K562 (cell line): ENCODE measurements at regions not wholly inside any gene's neighbourhood (a gene's known extent, or its start where the extent isn't known, plus 50 kb on each side); places are given as distances from the start of the nearest gene placed in this dataset.
A peak's percentile ranks its signal among the peaks of the same experiment; 100 is the strongest.

Experiments
- ATAC-seq: fragments of 200-7000 bp; cut with Tn5 transposase; 3 replicates; pipeline ENCODE4 v1.9.1; 2020; ENCODE audit warnings: moderate library complexity
- BruUV-seq: library from RNA; stranded (reverse); fragments of 400-500 nt; replicated peaks from 2 replicates; lab custom pipeline; 2021; lab: Mats Ljungman, UMichigan
- CTCF ChIA-PET: fragments of 300-600 bp; formaldehyde crosslinking; extraction: SDS; loops from one replicate; lab custom pipeline; 2021; ENCODE audit warnings: low intra/inter-chr PET ratio; lab: Yijun Ruan, JAX
- POLR2A ChIA-PET: fragments of 300-600, 350-650 bp; sonication (Branson Sonifier 250); formaldehyde crosslinking; extraction: SDS; loops from one replicate; lab custom pipeline; 2021; ENCODE audit warnings: antibody characterized with exemption, inconsistent platforms; lab: Yijun Ruan, JAX
- DNase-seq, 4 experiments: peaks; one replicate each; pipeline versions ENCODE4 v3.0.0 to v3.0.0-alpha.2; 2011 to 2018; ENCODE audit warnings: low spot score in 3 of 4, mixed read lengths in 3 of 4; ENCODE audit errors: extremely low read depth in 1 of 4
- FAIRE-seq: peaks from 2 replicates; lab custom pipeline; 2011; peaks lifted over from hg19 to GRCh38; lab: Jason Lieb, UNC
- H2AFZ ChIP-seq: 2 replicates; pipeline ENCODE4 v1.6.0; 2011; ENCODE audit warnings: low read depth, low read length, control low read depth, inconsistent platforms
- H3K27ac ChIP-seq: fragments of 200-600 bp; 3 replicates; pipeline ENCODE4 v1.8.0; 2011; ENCODE audit warnings: low read depth, mild to moderate bottlenecking, control low read depth, inconsistent platforms, low read length, moderate library complexity, mixed read lengths; ENCODE audit errors: extremely low read depth
- H3K27me3 ChIP-seq, 2 experiments: fragments of 300-600 bp in 1 of 2; 2 replicates in 1 of 2; 3 replicates in 1 of 2; pipeline versions ENCODE4 v1.6.0 to v1.8.0; 2011; ENCODE audit warnings: inconsistent platforms in 2 of 2, low read length in 2 of 2, mild to moderate bottlenecking in 1 of 2, mixed read lengths in 1 of 2, moderate library complexity in 1 of 2; ENCODE audit not compliant: control insufficient read depth in 2 of 2, insufficient read depth in 2 of 2
- H3K36me3 ChIP-seq: fragments of 300-600 bp; 3 replicates; pipeline ENCODE4 v1.8.0; 2011; ENCODE audit warnings: mild to moderate bottlenecking, low read length, inconsistent platforms; ENCODE audit not compliant: control insufficient read depth, insufficient read depth
- H3K4me1 ChIP-seq, 2 experiments: fragments of 200-600 bp in 1 of 2; replicated peaks in 1 of 2; 2 replicates in 1 of 2; 3 replicates in 1 of 2; pipeline versions ENCODE4 v1.5.1 to v1.8.0; 2011; ENCODE audit warnings: inconsistent platforms in 2 of 2, low read length in 2 of 2, mild to moderate bottlenecking in 1 of 2, mixed read lengths in 1 of 2, moderate library complexity in 1 of 2; ENCODE audit not compliant: control insufficient read depth in 2 of 2, insufficient read depth in 2 of 2
- H3K4me2 ChIP-seq: 2 replicates; pipeline ENCODE4 v1.6.1; 2011; ENCODE audit warnings: low read length, control low read depth, inconsistent platforms, mixed read lengths; ENCODE audit not compliant: insufficient read depth
- H3K4me3 ChIP-seq: fragments of 200-600 bp; sonication (generic), shearing (Covaris generic); 2 replicates; pipeline ENCODE4 v1.5.1; 2016; ENCODE audit warnings: control low read depth, inconsistent platforms
- H3K79me2 ChIP-seq: fragments of 200-600 bp; 3 replicates; pipeline ENCODE4 v1.8.0; 2011; ENCODE audit warnings: low read length, inconsistent platforms; ENCODE audit not compliant: control insufficient read depth, insufficient read depth
- H3K9ac ChIP-seq, 2 experiments: 2 replicates each; pipeline versions ENCODE4 v1.6.0 to v1.6.1; 2011; ENCODE audit warnings: low read depth in 2 of 2, low read length in 2 of 2, control low read depth in 1 of 2, inconsistent platforms in 1 of 2, mild to moderate bottlenecking in 1 of 2, mixed read lengths in 1 of 2; ENCODE audit not compliant: insufficient read depth in 1 of 2
- H3K9me1 ChIP-seq: one replicate; pipeline ENCODE4 v1.6.0; 2011; ENCODE audit warnings: inconsistent platforms, mild to moderate bottlenecking, low read length, moderate library complexity; ENCODE audit not compliant: control insufficient read depth, insufficient read depth
- H3K9me3 ChIP-seq: replicated peaks from 2 replicates; pipeline ENCODE4 v1.5.1; 2011; ENCODE audit warnings: low read depth, low read length, inconsistent platforms; ENCODE audit not compliant: control insufficient read depth, insufficient read depth
- H4K20me1 ChIP-seq: replicated peaks from 2 replicates; pipeline ENCODE4 v1.6.1; 2011; ENCODE audit warnings: low read length, inconsistent platforms, mixed read lengths; ENCODE audit not compliant: control insufficient read depth, insufficient read depth
- ATF3 ChIP-seq, 2 experiments: fragments of 450-650 bp in 1 of 2; sonication (generic) in 1 of 2; formaldehyde crosslinking in 1 of 2; IDR thresholded peaks in 1 of 2; conservative IDR thresholded peaks in 1 of 2; 2 replicates each; pipeline versions ENCODE4 v1.6.1 to v1.8.1; 2016 to 2023; ENCODE audit warnings: mild to moderate bottlenecking in 2 of 2, moderate library complexity in 2 of 2, inconsistent platforms in 1 of 2, missing genetic modification reagents in 1 of 2
- CBFA2T2 ChIP-seq: fragments of 450-650 bp; conservative IDR thresholded peaks from 2 replicates; pipeline ENCODE4 v1.6.1; 2017; ENCODE audit warnings: mild to moderate bottlenecking
- EP300 ChIP-seq: IDR thresholded peaks from 2 replicates; pipeline ENCODE4 v1.6.1; 2012; ENCODE audit warnings: low read length, improper control_type of control experiment
- FOS ChIP-seq: IDR thresholded peaks from 3 replicates; pipeline ENCODE4 v1.6.1; 2011; ENCODE audit not compliant: insufficient read length; ENCODE audit errors: extremely low read depth
- HINFP ChIP-seq: fragments of 450-650 bp; conservative IDR thresholded peaks from 2 replicates; pipeline ENCODE4 v1.6.1; 2016; ENCODE audit warnings: missing genetic modification characterization, low read depth, mild to moderate bottlenecking, control low read depth, missing compliant biosample characterization
- NFYB ChIP-seq: IDR thresholded peaks from 2 replicates; pipeline ENCODE4 v1.6.1; 2011; ENCODE audit warnings: mild to moderate bottlenecking, moderate library complexity; ENCODE audit not compliant: insufficient read length; ENCODE audit errors: extremely low read depth
- RAD51 ChIP-seq: fragments of 450-650 bp; IDR thresholded peaks from 2 replicates; pipeline ENCODE4 v1.7.1; 2016; ENCODE audit warnings: low read depth, mild to moderate bottlenecking, borderline replicate concordance
- RBM25 ChIP-seq: fragments of 200-400 bp; formaldehyde crosslinking; IDR thresholded peaks from 2 replicates; pipeline ENCODE4 v1.6.1; 2018; ENCODE audit warnings: low read length, low read depth, moderate library complexity; ENCODE audit not compliant: severe bottlenecking
- SMAD1 ChIP-seq: fragments of 150-350 bp; IDR thresholded peaks from 2 replicates; pipeline ENCODE4 v1.6.1; 2014; ENCODE audit warnings: low read length, low read depth; ENCODE audit not compliant: partially characterized antibody
- TEAD1 ChIP-seq, 2 experiments: fragments of 450-650 bp in 1 of 2; sonication (generic) in 1 of 2; formaldehyde crosslinking; IDR thresholded peaks; 2 replicates each; pipeline versions ENCODE4 v1.4.0 to v1.8.0; 2020 to 2022; ENCODE audit warnings: mild to moderate bottlenecking in 2 of 2, missing genetic modification reagents in 1 of 2
- TFE3 ChIP-seq: fragments of 450-650 bp; formaldehyde crosslinking; IDR thresholded peaks from 2 replicates; pipeline ENCODE4 v1.4.0; 2020; ENCODE audit warnings: mild to moderate bottlenecking, mixed read lengths
- TOE1 ChIP-seq, 2 experiments: fragments of 450-650 bp in 1 of 2; sonication (generic) in 1 of 2; formaldehyde crosslinking in 1 of 2; IDR thresholded peaks; 2 replicates each; pipeline versions ENCODE4 v1.7.1 to v1.8.0; 2016 to 2022; ENCODE audit warnings: borderline replicate concordance in 2 of 2, mild to moderate bottlenecking in 2 of 2, antibody characterized with exemption in 1 of 2, inconsistent platforms in 1 of 2, low read depth in 1 of 2, missing genetic modification reagents in 1 of 2, moderate library complexity in 1 of 2
- USF2 ChIP-seq: sonication (generic); formaldehyde crosslinking; IDR thresholded peaks from 2 replicates; pipeline ENCODE4 v1.5.0; 2020; ENCODE audit warnings: missing genetic modification reagents
- ZFPM2 ChIP-seq: fragments of 250-450 bp; sonication (Bioruptor Pico); IDR thresholded peaks from 2 replicates; pipeline ENCODE4 v1.5.1; 2022; ENCODE audit warnings: mild to moderate bottlenecking
- ZNF57 ChIP-seq: fragments of 450-650 bp; formaldehyde crosslinking; IDR thresholded peaks from 2 replicates; pipeline ENCODE4 v1.4.0; 2020; ENCODE audit warnings: mild to moderate bottlenecking, moderate library complexity
- WGBS: fragments of 100-300 bp; shearing (Covaris generic); methylation state at CpG from one replicate; pipeline ENCODE4 v1.1.6; 2016; ENCODE audit warnings: low coverage, mixed read lengths; ENCODE audit not compliant: insufficient coverage; ENCODE audit errors: missing lambda C conversion rate; 5-methylcytosine and 5-hydroxymethylcytosine counted together
- in situ Hi-C: fragments of 300-500 bp; cut with MboI; formaldehyde crosslinking; loops from 4 replicates; pipeline ENCODE4 v1.15.0; 2018; ENCODE audit warnings: inconsistent platforms, mixed read lengths
- intact Hi-C: fragments of 100-400 bp; cut with micrococcal nuclease; formaldehyde crosslinking; loops from 2 replicates; pipeline ENCODE4 v1.14.2; 2022

DNA sequence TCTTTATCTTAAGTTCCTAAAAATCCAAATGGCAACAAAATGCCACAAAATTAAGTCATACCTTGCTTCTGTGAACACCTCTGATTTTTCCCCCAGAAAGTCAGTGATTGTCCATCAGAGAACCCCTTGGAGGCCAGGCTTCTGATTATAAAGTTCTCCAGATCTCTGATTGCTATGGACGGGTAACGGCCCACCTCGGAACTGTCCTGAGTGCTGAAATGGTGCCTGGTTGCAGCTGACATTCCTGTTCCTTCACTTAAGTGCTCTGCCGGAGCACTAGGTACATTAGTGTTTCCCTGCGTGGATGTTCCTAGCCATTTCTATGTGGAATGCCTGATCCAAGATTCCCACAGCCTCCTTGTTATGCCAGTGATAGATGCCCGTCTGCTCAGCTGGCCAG, 85.0 kb downstream of the CHST1 start (continued):
- no peak for TF ChIP-seq SMAD1
- no peak for TF ChIP-seq EP300

- no peaks in the 10 kb centered on the region for H3K4me1 ChIP-seq
- H3K4me2 ChIP-seq, result no peak overlapping the region
- no peak overlapping the region for H2AFZ ChIP-seq
- no peak overlapping the region for H3K27ac ChIP-seq
- H3K9ac ChIP-seq, result no peak overlapping the region
- H3K79me2 ChIP-seq, result no peaks in the 10 kb centered on the region
- ChIA-PET CTCF (no interaction called here), POLR2A (interaction anchor here (0.8 to 1.4 kb wide), 3 partner anchors 8 to 39 kb away, joined by 3 to 5 read pairs (median 4); no protein-coding TSS in a partner anchor)
- peak; percentile 82; the same call in 2 of the 3 replicates for ATAC-seq
- H3K27me3 ChIP-seq, result peaks cover 0 to 5% of the 10 kb centered on the region in 2 experiments; a peak in 2 of 5 replicates
- BruUV-seq, result no TSS peak
- WGBS, result 11% methylated on average over 3 of the region's 3 CpGs
- no peak overlapping the region for H3K4me3 ChIP-seq
- in situ Hi-C loops (no loop called here), intact Hi-C loops (no loop called here)
- H4K20me1 ChIP-seq, result peaks cover 9% of the 10 kb centered on the region
- no peak for FAIRE-seq
- H3K36me3 ChIP-seq, result no peaks in the 10 kb centered on the region
- peak; percentile 43 to 77 (median 76) for DNase-seq
- no peaks in the 10 kb centered on the region for H3K9me1 ChIP-seq
- H3K9me3 ChIP-seq, result no peaks in the 10 kb centered on the region
- TF ChIP-seq ZNF57 (CRISPR knock-in tag), result no peak
- TF ChIP-seq ATF3 (IDR thresholded peaks at IDR 0.05), result peak; percentile 19; the same call in 1 of the 2 replicates
- no peak for TF ChIP-seq ATF3 (CRISPR knock-in tag; conservative IDR thresholded peaks at IDR 0.05)
- TF ChIP-seq FOS, result peak; percentile 61
- peak; percentile 75 for TF ChIP-seq RBM25
- TF ChIP-seq TEAD1 (CRISPR knock-in tag; IDR thresholded peaks at IDR 0.05), result no peak
- TF ChIP-seq CBFA2T2, result peak; percentile 77
- TF ChIP-seq HINFP (tag), result 0 out of 2 replicates have a peak, but pooled peaks have one; percentile 47
- TF ChIP-seq ZFPM2, result no peak
- TF ChIP-seq TOE1 (IDR thresholded peaks at IDR 0.05; ENCODE audit: borderline replicate concordance), result peak; percentile 96
- TF ChIP-seq TOE1 (CRISPR knock-in tag; IDR thresholded peaks at IDR 0.05; ENCODE audit: borderline replicate concordance, low read depth), result no peak
- peak; percentile 97 for TF ChIP-seq TFE3
- TF ChIP-seq NFYB, result peak; percentile 100
- TF ChIP-seq RAD51, result peak; percentile 96
- TF ChIP-seq USF2 (CRISPR knock-in tag), result peak; percentile 84
These were observed 87.1 kb downstream of the CHST1 start for GRCh38 chr11:45578316-45578715.
